Esophagus squamous epithelium (tissue), 5 donors: ENCODE measurements at regions not wholly inside any gene's neighbourhood (a gene's known extent, or its start where the extent isn't known, plus 50 kb on each side); places are given as distances from the start of the nearest gene placed in this dataset.
"Not testable (repeated sequence)": the region's sequence is repeated elsewhere in the genome, so short reads cannot be mapped to it uniquely, and the experiment has no call there.

ENCODE experiments used
- DNase-seq: peaks from one replicate; lab custom pipeline; 2025; lab: John Stamatoyannopoulos, UW
- H3K27ac ChIP-seq, 4 donors: fragments of 200-600 bp; sonication (generic); one replicate each; pipeline ENCODE4 v1.5.1; 2016 to 2019; ENCODE audit warnings: mild to moderate bottlenecking in 1 of 4
- H3K27me3 ChIP-seq, 4 donors: fragments of 200-600 bp; sonication (generic); 1 replicate in 3 of 4; 2 replicates in 1 of 4; pipeline versions ENCODE4 v1.5.1 to v1.6.0; 2017 to 2021; ENCODE audit warnings: antibody characterized with exemption in 1 of 4
- H3K36me3 ChIP-seq, 3 donors: fragments of 200-600 bp; sonication (generic); one replicate each; pipeline ENCODE4 v1.5.1; 2016 to 2019
- H3K4me1 ChIP-seq, 3 donors: fragments of 200-600 bp; sonication (generic); one replicate each; pipeline ENCODE4 v1.5.1; 2017 to 2019
- H3K4me3 ChIP-seq, 4 donors: fragments of 200-600 bp; sonication (generic); 1 replicate in 3 of 4; 2 replicates in 1 of 4; pipeline ENCODE4 v1.5.1; 2016 to 2019; ENCODE audit warnings: mild to moderate bottlenecking in 2 of 4, moderate library complexity in 1 of 4
- H3K9me3 ChIP-seq, 3 donors: fragments of 200-600 bp; sonication (generic); one replicate each; pipeline ENCODE4 v1.5.1; 2016 to 2019
- POLR2A ChIP-seq, 4 donors: fragments of 450-650 bp; IDR thresholded peaks; one replicate each; pipeline ENCODE4 v1.6.1; 2017; ENCODE audit warnings: antibody characterized with exemption in 4 of 4, mild to moderate bottlenecking in 4 of 4, moderate library complexity in 3 of 4
- WGBS, 2 donors: methylation state at CpG; one replicate each; pipeline ENCODE4 v1.1.5; 2018; 5-methylcytosine and 5-hydroxymethylcytosine counted together
- intact Hi-C: fragments of 100-400 bp; cut with DNase I; formaldehyde crosslinking; loops from one replicate; pipeline ENCODE4 v1.15.0; 2022
- TF ChIP-seq, protein P1 (sequence below), 6 experiments: fragments of 450-650 bp in 4 of 6; fragments of 200-600 bp in 2 of 6; sonication (generic) in 2 of 6; IDR thresholded peaks; one replicate each; pipeline ENCODE4 v1.5.1; 2016 to 2019; ENCODE audit warnings: antibody characterized with exemption in 6 of 6, mild to moderate bottlenecking in 4 of 6, moderate library complexity in 4 of 6
- donor health status: DM: yes; HTN: yes; CAD: no.

DNA sequence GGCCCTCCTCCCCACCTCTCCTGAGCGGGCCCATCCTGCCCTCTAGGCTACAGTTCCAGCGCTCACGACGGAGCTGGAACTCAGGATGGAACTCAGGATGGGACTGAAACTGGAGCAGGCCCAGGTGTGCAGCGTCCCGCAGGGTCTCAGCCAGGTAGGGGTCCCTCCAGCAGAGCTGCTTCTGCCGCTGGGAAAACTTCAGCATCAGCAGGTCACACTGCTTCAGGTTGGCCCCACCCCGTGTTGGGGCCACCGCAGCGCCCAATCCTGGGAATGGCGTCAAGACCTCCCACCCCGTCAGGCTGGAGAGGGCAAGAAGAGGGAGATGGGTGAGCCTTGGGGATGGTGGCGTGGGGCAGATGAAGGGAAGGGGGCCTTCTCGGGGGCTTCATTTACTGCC is 62.6 kb upstream of the TMEM97 start:
- peaks cover 0 to 12% (median 7%) of the 10 kb centered on the region in 3 donors for H3K4me1 ChIP-seq
- no peak overlapping the region for H3K4me3 ChIP-seq
- no peak for DNase-seq
- H3K27me3 ChIP-seq, result peaks cover 0 to 63% (median 0%) of the 10 kb centered on the region in 4 donors
- no peaks in the 10 kb centered on the region for H3K36me3 ChIP-seq
- TF ChIP-seq POLR2A (IDR thresholded peaks at IDR 0.05), result no peak
- TF ChIP-seq, protein P1, sequence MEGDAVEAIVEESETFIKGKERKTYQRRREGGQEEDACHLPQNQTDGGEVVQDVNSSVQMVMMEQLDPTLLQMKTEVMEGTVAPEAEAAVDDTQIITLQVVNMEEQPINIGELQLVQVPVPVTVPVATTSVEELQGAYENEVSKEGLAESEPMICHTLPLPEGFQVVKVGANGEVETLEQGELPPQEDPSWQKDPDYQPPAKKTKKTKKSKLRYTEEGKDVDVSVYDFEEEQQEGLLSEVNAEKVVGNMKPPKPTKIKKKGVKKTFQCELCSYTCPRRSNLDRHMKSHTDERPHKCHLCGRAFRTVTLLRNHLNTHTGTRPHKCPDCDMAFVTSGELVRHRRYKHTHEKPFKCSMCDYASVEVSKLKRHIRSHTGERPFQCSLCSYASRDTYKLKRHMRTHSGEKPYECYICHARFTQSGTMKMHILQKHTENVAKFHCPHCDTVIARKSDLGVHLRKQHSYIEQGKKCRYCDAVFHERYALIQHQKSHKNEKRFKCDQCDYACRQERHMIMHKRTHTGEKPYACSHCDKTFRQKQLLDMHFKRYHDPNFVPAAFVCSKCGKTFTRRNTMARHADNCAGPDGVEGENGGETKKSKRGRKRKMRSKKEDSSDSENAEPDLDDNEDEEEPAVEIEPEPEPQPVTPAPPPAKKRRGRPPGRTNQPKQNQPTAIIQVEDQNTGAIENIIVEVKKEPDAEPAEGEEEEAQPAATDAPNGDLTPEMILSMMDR (IDR thresholded peaks at IDR 0.05), result no peak
- no peak overlapping the region for H3K27ac ChIP-seq
- H3K9me3 ChIP-seq, result no peaks in the 10 kb centered on the region
- WGBS, 2 donors, result 73% methylated on average over 3 of the region's 14 CpGs; no CpG with 5 or more reads in 1 of the 2 donors
- intact Hi-C loops, result no loop called here

DNA sequence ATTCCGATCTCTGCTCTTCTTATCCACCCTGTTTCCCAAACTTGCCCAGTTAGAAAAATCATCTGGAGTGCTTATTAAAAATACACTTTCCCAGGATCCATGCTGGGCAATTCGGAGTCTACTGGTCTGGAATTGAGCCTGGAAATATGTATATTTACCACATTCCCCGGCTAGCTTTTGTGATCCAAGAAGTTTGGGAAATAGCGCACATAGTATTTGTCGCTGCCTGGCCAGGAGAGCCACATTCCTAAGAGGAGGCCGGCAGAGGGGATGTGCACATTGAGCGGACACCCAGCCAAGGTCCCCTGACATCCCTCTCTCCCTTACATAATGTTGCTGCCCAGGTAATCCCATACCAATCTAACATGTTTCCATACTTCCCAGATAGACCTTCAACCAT is 62.1 kb upstream of the TMEM97 start:
- intact Hi-C loops, result no loop called here
- WGBS, 2 donors, result 76 to 82% methylated on average over 7 of the region's 7 CpGs

DNA sequence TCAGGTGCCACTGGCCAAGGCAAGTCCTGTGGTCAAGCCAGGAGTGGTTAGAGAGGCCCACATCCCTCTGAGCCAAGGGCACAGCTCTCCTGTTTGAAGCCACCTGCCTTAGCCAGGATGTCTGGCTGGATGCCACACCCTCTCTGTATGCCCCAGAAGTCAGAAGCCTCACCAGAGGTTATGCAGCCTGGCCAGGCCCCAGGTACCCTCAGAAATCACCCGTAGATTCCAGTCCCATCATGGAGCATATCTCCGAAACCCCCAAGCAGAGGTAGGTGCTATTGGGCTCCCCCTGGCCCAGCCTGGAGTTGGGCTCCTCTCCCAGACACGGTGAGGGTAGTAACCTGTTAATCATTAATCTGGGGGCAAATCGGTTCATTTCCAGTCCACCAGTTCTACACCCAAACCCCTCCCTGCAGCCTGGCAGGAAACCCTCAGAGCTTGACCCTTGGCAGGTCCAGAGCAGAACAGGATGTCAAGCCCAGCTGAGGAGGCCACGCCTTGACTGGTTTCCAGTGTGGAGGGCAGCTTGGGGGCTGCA is 60.6 kb upstream of the TMEM97 start:
- Histone ChIP-seq H3K36me3 (no peaks in the 10 kb centered on the region), H3K9me3 (peaks cover 0 to 17% (median 4%) of the 10 kb centered on the region in 3 donors), H3K27me3 (peaks cover 0 to 42% (median 0%) of the 10 kb centered on the region in 4 donors), H3K4me3 (no peak overlapping the region), H3K4me1 (no peaks in the 10 kb centered on the region), H3K27ac (no peak overlapping the region)
- TF ChIP-seq, protein P1 (IDR thresholded peaks at IDR 0.05), result no peak
- no peak for TF ChIP-seq POLR2A (IDR thresholded peaks at IDR 0.05)
- intact Hi-C loops, result no loop called here
- 56 to 62% methylated on average over 2 to 3 of the region's 5 CpGs for WGBS, 2 donors
- no peak for DNase-seq

More for the DNA sequence above, 62.1 kb upstream of the TMEM97 start:
- H3K27ac ChIP-seq, result no peak overlapping the region
- DNase-seq, result no peak
- H3K9me3 ChIP-seq, result peaks cover 0 to 4% (median 0%) of the 10 kb centered on the region in 3 donors
- H3K4me1 ChIP-seq, result peaks cover 0 to 7% (median 3%) of the 10 kb centered on the region in 3 donors
- H3K27me3 ChIP-seq, result peaks cover 0 to 58% (median 0%) of the 10 kb centered on the region in 4 donors
- H3K36me3 ChIP-seq, result no peaks in the 10 kb centered on the region
- no peak overlapping the region for H3K4me3 ChIP-seq
- TF ChIP-seq POLR2A (IDR thresholded peaks at IDR 0.05), result no peak
- TF ChIP-seq, protein P1 (IDR thresholded peaks at IDR 0.05), result no peak

DNA sequence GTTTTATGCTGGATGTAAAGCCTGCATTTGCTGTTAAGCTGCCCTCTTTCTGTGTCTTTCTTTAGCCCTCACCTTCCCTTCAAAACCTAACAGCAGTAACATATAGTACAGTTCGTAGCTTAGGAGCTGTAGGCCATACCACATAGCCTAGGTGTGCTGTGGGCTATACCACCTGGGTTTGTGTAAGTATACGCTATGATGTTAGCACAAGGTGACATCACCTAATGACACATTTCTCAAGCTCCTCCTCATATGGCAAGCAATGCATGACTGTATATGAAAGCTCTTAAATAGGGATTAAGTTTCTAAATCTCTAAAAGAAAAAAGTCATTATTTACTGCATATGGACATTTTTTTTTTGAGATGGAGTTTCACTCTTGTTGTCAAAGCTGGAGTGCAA is 57.8 kb upstream of the TMEM97 start:
- 38 to 79% methylated on average over 2 of the region's 2 CpGs for WGBS, 2 donors
- intact Hi-C loops, result no loop called here
- Histone ChIP-seq H3K36me3 (no peaks in the 10 kb centered on the region), H3K4me3 (no peak overlapping the region), H3K9me3 (peaks cover 0 to 17% (median 6%) of the 10 kb centered on the region in 3 donors), H3K27ac (no peak overlapping the region), H3K27me3 (peaks cover 0 to 16% (median 0%) of the 10 kb centered on the region in 4 donors), H3K4me1 (peaks cover 0 to 7% (median 4%) of the 10 kb centered on the region in 3 donors)
- DNase-seq, result no peak
- no peak for TF ChIP-seq POLR2A (IDR thresholded peaks at IDR 0.05)
- TF ChIP-seq, protein P1 (IDR thresholded peaks at IDR 0.05), result no peak

DNA sequence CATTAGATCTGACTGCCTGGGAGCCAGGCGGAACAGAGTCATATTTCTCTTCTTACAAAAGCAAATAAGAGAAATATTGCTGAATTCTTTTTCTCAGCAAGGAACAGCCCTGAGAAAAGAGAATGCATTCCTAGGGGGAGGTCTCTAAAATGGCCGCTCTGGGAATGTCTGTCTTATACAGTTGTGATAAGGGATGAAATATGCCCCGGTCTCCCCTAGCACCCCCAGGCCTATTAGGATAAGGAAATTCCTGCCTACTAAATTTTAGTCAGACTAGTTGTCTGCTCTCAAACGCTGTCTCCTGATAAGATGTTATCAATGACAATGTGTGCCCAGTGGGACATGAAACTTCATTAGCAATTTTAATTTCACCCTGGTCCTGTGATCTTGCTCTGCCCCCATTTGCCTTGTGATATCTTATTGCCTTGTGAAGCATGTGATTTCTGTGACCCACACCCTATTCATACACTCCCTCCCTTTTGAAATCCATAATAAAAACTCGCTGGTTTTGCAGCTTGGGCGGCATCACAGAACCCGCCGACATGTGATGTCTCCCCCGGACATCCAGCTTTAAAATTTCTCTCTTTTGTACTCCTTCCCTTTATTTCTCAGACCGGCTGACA is 56.8 kb upstream of the TMEM97 start:
- H3K27me3 ChIP-seq, H3K27ac ChIP-seq, H3K4me3 ChIP-seq, DNase-seq, H3K36me3 ChIP-seq, intact Hi-C loops, H3K4me1 ChIP-seq: not testable (repeated sequence)
- peaks cover 0 to 17% (median 6%) of the 10 kb centered on the region in 3 donors for H3K9me3 ChIP-seq
- 86 to 87% methylated on average over 10 of the region's 10 CpGs for WGBS, 2 donors

DNA sequence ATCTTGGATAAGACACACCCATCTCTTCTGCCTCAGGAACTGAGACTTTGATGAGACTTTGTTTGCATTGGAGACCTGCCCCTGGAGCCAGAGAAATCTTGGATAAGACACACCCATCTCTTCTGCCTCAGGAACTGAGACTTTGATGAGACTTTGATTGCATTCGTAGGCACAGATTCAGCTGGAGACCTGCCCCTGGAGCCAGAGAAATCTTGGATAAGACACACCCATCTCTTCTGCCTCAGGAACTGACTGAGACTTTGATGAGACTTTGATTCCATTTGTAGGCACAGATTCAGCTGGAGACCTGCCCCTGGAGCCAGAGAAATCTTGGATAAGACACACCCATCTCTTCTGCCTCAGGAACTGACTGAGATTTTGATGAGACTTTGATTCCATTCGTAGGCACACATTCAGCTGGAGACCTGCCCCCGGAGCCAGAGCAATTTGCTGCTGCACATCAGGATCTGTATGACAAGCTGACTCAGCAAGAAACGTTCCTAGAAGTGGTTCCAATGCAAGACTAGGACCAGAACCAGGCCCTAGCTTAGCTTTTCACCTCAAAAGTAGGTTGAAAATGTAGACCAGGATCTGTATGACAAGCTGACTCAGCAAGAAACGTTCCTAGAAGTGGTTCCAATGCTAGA is 54.0 kb upstream of the TMEM97 start:
- H3K27ac ChIP-seq, result not testable (repeated sequence)
- 1 to 11% methylated on average over 2 to 5 of the region's 5 CpGs for WGBS, 2 donors

DNA sequence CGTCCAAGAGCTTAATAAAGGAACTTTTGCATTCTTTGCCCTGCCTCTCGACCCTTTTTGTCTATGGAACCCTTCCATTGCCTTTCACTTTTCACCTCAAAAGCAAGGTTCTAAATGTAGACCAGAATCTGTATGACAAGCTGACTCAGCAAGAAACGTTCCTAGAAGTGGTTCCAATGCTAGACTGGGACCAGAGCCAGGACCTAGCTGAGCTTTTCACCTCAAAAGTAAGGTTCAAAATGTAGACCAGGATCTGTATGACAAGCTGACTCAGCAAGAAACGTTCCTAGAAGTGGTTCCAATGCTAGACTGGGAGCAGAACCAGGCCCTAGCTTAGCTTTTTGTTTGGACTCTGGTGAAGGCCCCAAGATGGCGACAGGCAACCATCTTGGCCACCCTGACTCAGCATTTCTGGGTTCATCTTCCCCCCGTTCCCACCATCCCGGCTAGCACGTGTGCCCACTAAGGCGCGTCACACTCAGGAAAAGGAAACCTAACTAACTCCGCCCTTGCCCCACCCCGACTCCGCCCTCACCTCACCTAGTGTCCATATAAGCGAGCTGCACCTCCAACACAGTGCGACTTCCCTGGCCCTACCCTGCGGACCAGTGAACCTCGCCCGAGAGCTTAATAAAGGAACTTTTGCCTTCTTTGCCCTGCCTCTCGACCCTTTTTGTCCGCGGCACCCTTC is 53.0 kb upstream of the TMEM97 start:
- WGBS, 2 donors, result 88 to 94% methylated on average over 19 of the region's 21 CpGs

More for the DNA sequence above, 54.0 kb upstream of the TMEM97 start:
- H3K4me1 ChIP-seq, H3K36me3 ChIP-seq, intact Hi-C loops, H3K4me3 ChIP-seq, H3K27me3 ChIP-seq, DNase-seq: not testable (repeated sequence)
- peaks cover 0 to 17% (median 6%) of the 10 kb centered on the region in 3 donors for H3K9me3 ChIP-seq

DNA sequence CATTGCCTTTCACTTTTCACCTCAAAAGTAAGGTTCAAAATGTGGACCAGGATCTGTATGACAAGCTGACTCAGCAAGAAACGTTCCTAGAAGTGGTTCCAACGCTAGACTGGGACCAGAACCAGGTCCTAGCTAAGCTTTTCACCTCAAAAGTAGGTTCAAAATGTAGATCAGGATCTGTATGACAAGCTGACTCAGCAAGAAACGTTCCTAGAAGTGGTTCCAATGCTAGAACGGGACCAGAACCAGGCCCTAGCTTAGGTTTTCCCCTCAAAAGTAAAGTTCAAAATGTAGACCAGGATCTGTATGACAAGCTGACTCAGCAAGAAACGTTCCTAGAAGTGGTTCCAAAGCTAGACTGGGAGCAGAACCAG is 52.5 kb upstream of the TMEM97 start:
- intact Hi-C loops, DNase-seq, H3K27ac ChIP-seq, H3K36me3 ChIP-seq, H3K4me3 ChIP-seq, H3K4me1 ChIP-seq: not testable (repeated sequence)
- peaks cover 0 to 17% (median 6%) of the 10 kb centered on the region in 3 donors for H3K9me3 ChIP-seq
- 65 to 66% methylated on average over 3 to 5 of the region's 5 CpGs for WGBS, 2 donors
- peaks cover 0 to 20% (median 0%) of the 10 kb centered on the region in 4 donors for H3K27me3 ChIP-seq

More for the DNA sequence above, 53.0 kb upstream of the TMEM97 start:
- H3K4me3 ChIP-seq, H3K27ac ChIP-seq, intact Hi-C loops, H3K36me3 ChIP-seq, DNase-seq, H3K4me1 ChIP-seq: not testable (repeated sequence)
- Histone ChIP-seq H3K9me3 (peaks cover 0 to 17% (median 6%) of the 10 kb centered on the region in 3 donors), H3K27me3 (peaks cover 0 to 14% (median 0%) of the 10 kb centered on the region in 4 donors)
